ENCODE measurements at regions not wholly inside any gene's neighbourhood (a gene's known extent, or its start where the extent isn't known, plus 50 kb on each side); places are given as distances from the start of the nearest gene placed in this dataset.

GRCh38 chr6:134622382-134623173, 304.7 kb upstream of the SGK1 start:
- TF ChIP-seq CTCF (IDR thresholded peaks at IDR 0.05), result no peak
- TF ChIP-seq POLR2A (IDR thresholded peaks at IDR 0.05), result no peak

Data from right lobe of liver (tissue), 4 donors.